ENCODE measurements at regions not wholly inside any gene's neighbourhood (a gene's known extent, or its start where the extent isn't known, plus 50 kb on each side); places are given as distances from the start of the nearest gene placed in this dataset.

GRCh38 chr9:86714999-86715398 lies 232.3 kb downstream of the GAS1 start:
- H3K4me3 ChIP-seq (ENCODE audit: low read depth, low read length) = no peak overlapping the region
- no peak for TF ChIP-seq CTCF (IDR thresholded peaks at IDR 0.05; ENCODE audit: insufficient read depth, low read depth, low read length, missing control alignments)
- DNase-seq (ENCODE audit: low read depth) = no peak

- DNase-seq (ENCODE audit: low read depth) = no peak
- no peak for TF ChIP-seq CTCF (IDR thresholded peaks at IDR 0.05; ENCODE audit: insufficient read depth, low read depth, low read length, missing control alignments)
- no peak overlapping the region for H3K4me3 ChIP-seq (ENCODE audit: low read depth, low read length)
Measured at GRCh38 chr9:86713970-86714369, 233.3 kb downstream of the GAS1 start.

- H3K4me3 ChIP-seq (ENCODE audit: low read depth, low read length) = no peak overlapping the region
- no peak for DNase-seq (ENCODE audit: low read depth)
- no peak for TF ChIP-seq CTCF (IDR thresholded peaks at IDR 0.05; ENCODE audit: insufficient read depth, low read depth, low read length, missing control alignments)
Measured at GRCh38 chr9:86713470-86713869, 233.8 kb downstream of the GAS1 start.

GRCh38 chr9:86708918-86709835 lies 238.1 kb downstream of the GAS1 start:
- no peak overlapping the region for H3K4me3 ChIP-seq (ENCODE audit: low read depth, low read length)
- DNase-seq (ENCODE audit: low read depth) = no peak
- TF ChIP-seq CTCF (IDR thresholded peaks at IDR 0.05; ENCODE audit: insufficient read depth, low read depth, low read length, missing control alignments) = no peak

- TF ChIP-seq CTCF (IDR thresholded peaks at IDR 0.05; ENCODE audit: insufficient read depth, low read depth, low read length, missing control alignments) = no peak
Measured at GRCh38 chr9:86707932-86708510, 239.3 kb downstream of the GAS1 start.

GRCh38 chr9:86706391-86706790 lies 240.9 kb downstream of the GAS1 start:
- H3K4me3 ChIP-seq (ENCODE audit: low read depth, low read length) = no peak overlapping the region
- TF ChIP-seq CTCF (IDR thresholded peaks at IDR 0.05; ENCODE audit: insufficient read depth, low read depth, low read length, missing control alignments) = no peak
- no peak for DNase-seq (ENCODE audit: low read depth)

More at GRCh38 chr9:86707932-86708510, 239.3 kb downstream of the GAS1 start:
- no peak for DNase-seq (ENCODE audit: low read depth)
- H3K4me3 ChIP-seq (ENCODE audit: low read depth, low read length) = no peak overlapping the region
